Endodermal cell (in vitro differentiated cells): ENCODE measurements at regions not wholly inside any gene's neighbourhood (a gene's known extent, or its start where the extent isn't known, plus 50 kb on each side); places are given as distances from the start of the nearest gene placed in this dataset.

Experiments
- DNase-seq: peaks from one replicate; pipeline ENCODE4 v3.0.0-alpha.2; 2017
- H3K27ac ChIP-seq: 2 replicates; pipeline ENCODE4 v1.5.1; 2013; ENCODE audit warnings: mild to moderate bottlenecking, low read depth, low read length, moderate library complexity
- H3K27me3 ChIP-seq: 2 replicates; pipeline ENCODE4 v1.6.1; 2013; ENCODE audit warnings: mild to moderate bottlenecking, low read length, moderate library complexity; ENCODE audit not compliant: insufficient read depth, control insufficient read depth, poor library complexity, severe bottlenecking
- H3K36me3 ChIP-seq: 2 replicates; pipeline ENCODE4 v1.7.0; 2013; ENCODE audit warnings: mild to moderate bottlenecking, low read length, moderate library complexity; ENCODE audit not compliant: control insufficient read depth, insufficient read depth
- H3K4me1 ChIP-seq: one replicate; pipeline ENCODE4 v1.7.0; 2013; ENCODE audit warnings: low read length; ENCODE audit not compliant: control insufficient read depth, insufficient read depth
- H3K4me3 ChIP-seq: 2 replicates; pipeline ENCODE4 v1.5.1; 2013; ENCODE audit warnings: mild to moderate bottlenecking, low read length, moderate library complexity
- H3K9ac ChIP-seq: 2 replicates; pipeline ENCODE4 v1.6.1; 2013; ENCODE audit warnings: mild to moderate bottlenecking, low read length, moderate library complexity; ENCODE audit not compliant: poor library complexity, severe bottlenecking; ENCODE audit errors: extremely low read depth
- H3K9me3 ChIP-seq: 2 replicates; pipeline ENCODE4 v1.6.1; 2013; ENCODE audit warnings: mild to moderate bottlenecking, low read length, moderate library complexity; ENCODE audit not compliant: control insufficient read depth
- H3K27ac Mint-ChIP-seq: 2 replicates; pipeline ENCODE4 v1.8.0; 2020; ENCODE audit warnings: mixed read lengths
- H3K27me3 Mint-ChIP-seq: 2 replicates; pipeline ENCODE4 v1.8.0; 2021; ENCODE audit warnings: mild to moderate bottlenecking, mixed read lengths; ENCODE audit not compliant: insufficient read depth
- H3K36me3 Mint-ChIP-seq: 2 replicates; pipeline ENCODE4 v1.8.0; 2020; ENCODE audit warnings: low read depth, mixed read lengths
- H3K4me1 Mint-ChIP-seq: 2 replicates; pipeline ENCODE4 v1.8.0; 2020; ENCODE audit warnings: mixed read lengths
- H3K4me3 Mint-ChIP-seq: 2 replicates; pipeline ENCODE4 v1.8.0; 2020; ENCODE audit warnings: mild to moderate bottlenecking, moderate library complexity, mixed read lengths
- H3K9me3 Mint-ChIP-seq: 2 replicates; pipeline ENCODE4 v1.8.0; 2020; ENCODE audit warnings: mild to moderate bottlenecking, mixed read lengths
- WGBS, 2 experiments: methylation state at CpG; one replicate each; pipeline versions ENCODE4 v1.1.5 to v1.1.7; 2013; ENCODE audit warnings: missing lambda C conversion rate in 2 of 2, mixed read lengths in 1 of 2; ENCODE audit not compliant: insufficient coverage in 1 of 2, insufficient read length in 1 of 2; 5-methylcytosine and 5-hydroxymethylcytosine counted together
- TF ChIP-seq, protein P1 (sequence below): fragments of 200-600 bp; sonication (generic); conservative IDR thresholded peaks from 2 replicates; pipeline ENCODE4 v1.5.0; 2021; ENCODE audit warnings: antibody characterized with exemption, mild to moderate bottlenecking

DNA sequence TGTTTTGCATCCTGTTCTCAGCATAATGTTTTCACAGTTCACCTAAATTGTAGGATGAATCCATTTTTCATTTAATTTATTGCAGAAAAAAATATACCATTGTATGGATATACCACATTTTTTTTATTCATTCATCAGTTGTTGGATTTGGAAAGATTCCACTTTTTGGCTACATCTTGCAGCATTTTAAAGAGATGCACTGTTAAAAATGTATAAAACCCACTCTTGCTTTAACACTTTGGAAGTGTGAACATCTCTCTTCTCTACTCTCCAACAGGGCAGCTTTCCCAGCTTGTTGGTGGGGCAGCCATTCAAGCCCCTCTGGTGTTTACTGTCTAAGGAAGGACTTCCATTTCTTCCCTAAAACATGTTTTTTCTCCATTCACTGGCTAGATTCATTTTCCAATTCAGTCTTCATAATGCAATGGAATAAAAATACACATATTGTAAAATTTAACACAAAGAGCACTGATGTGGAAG, 104.4 kb upstream of the CBLN2 start:
- H3K27ac ChIP-seq = no peak overlapping the region
- H3K9me3 Mint-ChIP-seq = peaks cover 1% of the 10 kb centered on the region

DNA sequence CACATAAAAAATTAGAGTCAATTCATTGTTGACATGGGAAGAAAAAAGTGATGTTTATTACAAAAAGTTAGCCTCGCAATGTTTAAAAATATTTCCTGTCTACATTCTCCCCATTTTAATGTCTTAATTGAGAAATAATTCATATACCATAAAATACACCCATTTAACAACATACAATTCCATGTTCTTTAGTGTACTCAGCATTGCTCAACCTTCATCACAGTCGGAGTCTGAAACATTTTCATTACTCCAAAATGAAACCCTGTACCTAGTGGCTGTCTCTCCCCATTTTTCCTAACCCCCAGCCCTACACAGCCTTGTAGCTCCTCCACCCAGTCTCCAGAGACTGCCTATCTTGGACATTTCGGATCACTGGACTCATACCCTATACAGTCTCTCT, 103.9 kb upstream of the CBLN2 start:
- WGBS, 2 experiments = 86 to 90% methylated on average over 2 to 3 of the region's 3 CpGs
- peaks cover 1% of the 10 kb centered on the region for H3K9me3 Mint-ChIP-seq
- H3K27ac Mint-ChIP-seq = no peak overlapping the region
- Histone ChIP-seq H3K4me3 (no peak overlapping the region), H3K27me3 (peaks cover 35% of the 10 kb centered on the region), H3K36me3 (no peaks in the 10 kb centered on the region), H3K9me3 (peaks cover 13% of the 10 kb centered on the region), H3K9ac (no peak overlapping the region), H3K27ac (no peak overlapping the region), H3K4me1 (no peaks in the 10 kb centered on the region)
- TF ChIP-seq, protein P1, sequence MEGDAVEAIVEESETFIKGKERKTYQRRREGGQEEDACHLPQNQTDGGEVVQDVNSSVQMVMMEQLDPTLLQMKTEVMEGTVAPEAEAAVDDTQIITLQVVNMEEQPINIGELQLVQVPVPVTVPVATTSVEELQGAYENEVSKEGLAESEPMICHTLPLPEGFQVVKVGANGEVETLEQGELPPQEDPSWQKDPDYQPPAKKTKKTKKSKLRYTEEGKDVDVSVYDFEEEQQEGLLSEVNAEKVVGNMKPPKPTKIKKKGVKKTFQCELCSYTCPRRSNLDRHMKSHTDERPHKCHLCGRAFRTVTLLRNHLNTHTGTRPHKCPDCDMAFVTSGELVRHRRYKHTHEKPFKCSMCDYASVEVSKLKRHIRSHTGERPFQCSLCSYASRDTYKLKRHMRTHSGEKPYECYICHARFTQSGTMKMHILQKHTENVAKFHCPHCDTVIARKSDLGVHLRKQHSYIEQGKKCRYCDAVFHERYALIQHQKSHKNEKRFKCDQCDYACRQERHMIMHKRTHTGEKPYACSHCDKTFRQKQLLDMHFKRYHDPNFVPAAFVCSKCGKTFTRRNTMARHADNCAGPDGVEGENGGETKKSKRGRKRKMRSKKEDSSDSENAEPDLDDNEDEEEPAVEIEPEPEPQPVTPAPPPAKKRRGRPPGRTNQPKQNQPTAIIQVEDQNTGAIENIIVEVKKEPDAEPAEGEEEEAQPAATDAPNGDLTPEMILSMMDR = no peak
- H3K36me3 Mint-ChIP-seq = no peaks in the 10 kb centered on the region
- H3K4me1 Mint-ChIP-seq = no peaks in the 10 kb centered on the region
- peaks cover 56% of the 10 kb centered on the region for H3K27me3 Mint-ChIP-seq
- DNase-seq = no peak
- H3K4me3 Mint-ChIP-seq = no peak overlapping the region

More for the DNA sequence above, 104.4 kb upstream of the CBLN2 start:
- Mint-ChIP-seq H3K4me1 (no peaks in the 10 kb centered on the region), H3K36me3 (no peaks in the 10 kb centered on the region), H3K27me3 (peaks cover 54% of the 10 kb centered on the region), H3K27ac (no peak overlapping the region), H3K4me3 (no peak overlapping the region)
- TF ChIP-seq, protein P1 = no peak
- no peaks in the 10 kb centered on the region for H3K36me3 ChIP-seq
- H3K9ac ChIP-seq = no peak overlapping the region
- H3K4me1 ChIP-seq = no peaks in the 10 kb centered on the region
- no peak overlapping the region for H3K4me3 ChIP-seq
- H3K9me3 ChIP-seq = peaks cover 10% of the 10 kb centered on the region
- peaks cover 35% of the 10 kb centered on the region for H3K27me3 ChIP-seq
- DNase-seq = no peak

DNA sequence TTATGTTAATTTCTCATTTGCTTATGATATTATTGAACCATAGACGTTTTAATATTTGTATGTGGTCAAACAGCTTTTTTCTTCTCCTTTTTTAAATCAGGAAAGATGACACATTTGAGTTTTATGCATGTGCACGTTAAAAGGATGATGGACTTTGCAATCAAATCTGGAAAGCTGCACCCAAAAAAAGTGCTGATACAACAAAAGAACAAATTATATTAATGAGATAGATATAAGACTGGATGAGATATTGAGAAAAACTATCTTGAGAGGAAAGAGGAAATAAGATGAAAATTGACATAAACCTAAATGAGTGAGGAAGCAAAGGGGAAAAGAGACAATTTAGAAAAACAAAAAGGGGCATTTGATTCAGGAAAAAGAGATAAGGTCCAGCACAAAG, 96.4 kb upstream of the CBLN2 start:
- no peak overlapping the region for H3K4me3 Mint-ChIP-seq
- no peaks in the 10 kb centered on the region for H3K4me1 ChIP-seq
- H3K27me3 ChIP-seq = peaks cover 47% of the 10 kb centered on the region
- H3K9me3 Mint-ChIP-seq = peaks cover 1% of the 10 kb centered on the region
- no peak for DNase-seq
- 90% methylated on average over 1 of the region's 2 CpGs; no CpG with 5 or more reads in 1 of the 2 experiments for WGBS, 2 experiments
- no peak overlapping the region for H3K27ac Mint-ChIP-seq
- peaks cover 22% of the 10 kb centered on the region for H3K9me3 ChIP-seq
- TF ChIP-seq, protein P1 = no peak
- peaks cover 13% of the 10 kb centered on the region for H3K4me1 Mint-ChIP-seq
- no peak overlapping the region for H3K4me3 ChIP-seq
- peaks cover 51% of the 10 kb centered on the region for H3K27me3 Mint-ChIP-seq
- no peak overlapping the region for H3K27ac ChIP-seq
- H3K36me3 ChIP-seq = no peaks in the 10 kb centered on the region
- H3K9ac ChIP-seq = no peak overlapping the region
- no peaks in the 10 kb centered on the region for H3K36me3 Mint-ChIP-seq
